ENCODE measurements at regions not wholly inside any gene's neighbourhood (a gene's known extent, or its start where the extent isn't known, plus 50 kb on each side); places are given as distances from the start of the nearest gene placed in this dataset.
A peak's percentile ranks its signal among the peaks of the same experiment; 100 is the strongest.
"Not testable (repeated sequence)": the region's sequence is repeated elsewhere in the genome, so short reads cannot be mapped to it uniquely, and the experiment has no call there.

- no peak for DNase-seq (ENCODE audit: low spot score)
Measured at GRCh38 chr10:62589689-62590088, 214.8 kb upstream of the ADO start.

- no peak for DNase-seq (ENCODE audit: low spot score)
Measured at GRCh38 chr10:62590306-62590705, 214.2 kb upstream of the ADO start.

- DNase-seq (ENCODE audit: low spot score): peak; percentile 58
Measured at GRCh38 chr10:62594093-62594520, 210.4 kb upstream of the ADO start.

GRCh38 chr10:62597226-62597625, 207.3 kb upstream of the ADO start:
- no peak for DNase-seq (ENCODE audit: low spot score)

GRCh38 chr10:62599161-62599560, 205.4 kb upstream of the ADO start:
- no peak for DNase-seq (ENCODE audit: low spot score)

GRCh38 chr10:62606551-62606950, 198.0 kb upstream of the ADO start:
- DNase-seq (ENCODE audit: low spot score): not testable (repeated sequence)

GRCh38 chr10:62608189-62608875, 196.2 kb upstream of the ADO start:
- not testable (repeated sequence) for DNase-seq (ENCODE audit: low spot score)

GRCh38 chr10:62610649-62611229, 193.8 kb upstream of the ADO start:
- peak; percentile 71 for DNase-seq (ENCODE audit: low spot score)

- DNase-seq (ENCODE audit: low spot score): no peak
Measured at GRCh38 chr10:62613424-62613823, 191.1 kb upstream of the ADO start.

- DNase-seq (ENCODE audit: low spot score): no peak
Measured at GRCh38 chr10:62613859-62614258, 190.7 kb upstream of the ADO start.

- DNase-seq (ENCODE audit: low spot score): peak; percentile 49
Measured at GRCh38 chr10:62614389-62615157, 189.9 kb upstream of the ADO start.

GRCh38 chr10:62616885-62617590, 187.5 kb upstream of the ADO start:
- DNase-seq (ENCODE audit: low spot score): no peak

- DNase-seq (ENCODE audit: low spot score): no peak
Measured at GRCh38 chr10:62617652-62618051, 186.9 kb upstream of the ADO start.

GRCh38 chr10:62618054-62618453, 186.5 kb upstream of the ADO start:
- DNase-seq (ENCODE audit: low spot score): no peak

GRCh38 chr10:62618576-62619412, 185.7 kb upstream of the ADO start:
- DNase-seq (ENCODE audit: low spot score): peak; percentile 66

- no peak for DNase-seq (ENCODE audit: low spot score)
Measured at GRCh38 chr10:62619413-62619738, 185.1 kb upstream of the ADO start.

GRCh38 chr10:62620491-62620890, 184.0 kb upstream of the ADO start:
- DNase-seq (ENCODE audit: low spot score): no peak

- DNase-seq (ENCODE audit: low spot score): no peak
Measured at GRCh38 chr10:62623223-62623622, 181.3 kb upstream of the ADO start.

- no peak for DNase-seq (ENCODE audit: low spot score)
Measured at GRCh38 chr10:62625484-62625883, 179.0 kb upstream of the ADO start.

- DNase-seq (ENCODE audit: low spot score): no peak
Measured at GRCh38 chr10:62626079-62626478, 178.4 kb upstream of the ADO start.

GRCh38 chr10:62626817-62627216, 177.7 kb upstream of the ADO start:
- DNase-seq (ENCODE audit: low spot score): no peak

- no peak for DNase-seq (ENCODE audit: low spot score)
Measured at GRCh38 chr10:62627983-62628382, 176.5 kb upstream of the ADO start.

Measured in AG08396 (cell line).